ENCODE measurements at regions not wholly inside any gene's neighbourhood (a gene's known extent, or its start where the extent isn't known, plus 50 kb on each side); places are given as distances from the start of the nearest gene placed in this dataset.

- no peak for DNase-seq (ENCODE audit: low read depth in 2 of 2)
Observed at GRCh38 chr1:195085196-195085595, 1523.0 kb downstream of the KCNT2 start.

GRCh38 chr1:195082183-195082582 lies 1526.1 kb downstream of the KCNT2 start:
- DNase-seq (ENCODE audit: low read depth in 2 of 2) = no peak

- no peak for DNase-seq (ENCODE audit: low read depth in 2 of 2)
Observed at GRCh38 chr1:195076682-195077081, 1531.6 kb downstream of the KCNT2 start.

- no peak for DNase-seq (ENCODE audit: low read depth in 2 of 2)
Observed at GRCh38 chr1:195075973-195076372, 1532.3 kb downstream of the KCNT2 start.

GRCh38 chr1:195071461-195071860 lies 1536.8 kb downstream of the KCNT2 start:
- no peak for DNase-seq (ENCODE audit: low read depth in 2 of 2)

GRCh38 chr1:195065437-195065836 lies 1542.8 kb downstream of the KCNT2 start:
- DNase-seq (ENCODE audit: low read depth in 2 of 2) = no peak

GRCh38 chr1:195064358-195064757 lies 1543.9 kb downstream of the KCNT2 start:
- no peak for DNase-seq (ENCODE audit: low read depth in 2 of 2)

- DNase-seq (ENCODE audit: low read depth in 2 of 2) = no peak
Observed at GRCh38 chr1:195054217-195054687, 1554.0 kb downstream of the KCNT2 start.

- no peak for DNase-seq (ENCODE audit: low read depth in 2 of 2)
Observed at GRCh38 chr1:195053478-195053877, 1554.8 kb downstream of the KCNT2 start.

- DNase-seq (ENCODE audit: low read depth in 2 of 2) = no peak
Observed at GRCh38 chr1:195047772-195048171, 1560.5 kb downstream of the KCNT2 start.

- no peak for DNase-seq (ENCODE audit: low read depth in 2 of 2)
Observed at GRCh38 chr1:195045072-195045471, 1563.2 kb downstream of the KCNT2 start.

GRCh38 chr1:195030793-195031192 lies 1577.4 kb downstream of the KCNT2 start:
- no peak for DNase-seq (ENCODE audit: low read depth in 2 of 2)

- no peak for DNase-seq (ENCODE audit: low read depth in 2 of 2)
Observed at GRCh38 chr1:195026792-195027191, 1581.4 kb downstream of the KCNT2 start.

- DNase-seq (ENCODE audit: low read depth in 2 of 2) = no peak
Observed at GRCh38 chr1:195019385-195019784, 1588.9 kb downstream of the KCNT2 start.

- no peak for DNase-seq (ENCODE audit: low read depth in 2 of 2)
Observed at GRCh38 chr1:195012995-195013394, 1595.2 kb downstream of the KCNT2 start.

GRCh38 chr1:195005338-195005737 lies 1602.9 kb downstream of the KCNT2 start:
- DNase-seq (ENCODE audit: low read depth in 2 of 2) = no peak

- DNase-seq (ENCODE audit: low read depth in 2 of 2) = no peak
Observed at GRCh38 chr1:194990483-194990882, 1617.8 kb downstream of the KCNT2 start.

- DNase-seq (ENCODE audit: low read depth in 2 of 2) = no peak
Observed at GRCh38 chr1:194975913-194976312, 1632.3 kb downstream of the KCNT2 start.

GRCh38 chr1:194968916-194969315 lies 1639.3 kb downstream of the KCNT2 start:
- no peak for DNase-seq (ENCODE audit: low read depth in 2 of 2)

GRCh38 chr1:194959795-194960194 lies 1648.4 kb downstream of the KCNT2 start:
- no peak for DNase-seq (ENCODE audit: low read depth in 2 of 2)

GRCh38 chr1:194952171-194952570 lies 1656.1 kb downstream of the KCNT2 start:
- no peak for DNase-seq (ENCODE audit: low read depth in 2 of 2)

GRCh38 chr1:194950584-194950983 lies 1657.7 kb downstream of the KCNT2 start:
- no peak for DNase-seq (ENCODE audit: low read depth in 2 of 2)

GRCh38 chr1:194940336-194941030 lies 1667.8 kb downstream of the KCNT2 start:
- no peak for DNase-seq (ENCODE audit: low read depth in 2 of 2)

GRCh38 chr1:194935864-194936263 lies 1672.4 kb downstream of the KCNT2 start:
- no peak for DNase-seq (ENCODE audit: low read depth in 2 of 2)
